Ishikawa (cell line): ENCODE measurements at regions not wholly inside any gene's neighbourhood (a gene's known extent, or its start where the extent isn't known, plus 50 kb on each side); places are given as distances from the start of the nearest gene placed in this dataset.

Experiments
- CEBPB ChIP-seq: IDR thresholded peaks from 2 replicates; pipeline ENCODE4 v1.6.1; 2012
- CREB1 ChIP-seq: IDR thresholded peaks from 2 replicates; pipeline ENCODE4 v1.6.1; 2012; ENCODE audit warnings: low read depth
- EGR1 ChIP-seq: IDR thresholded peaks from 2 replicates; pipeline ENCODE4 v1.6.1; 2012
- EP300 ChIP-seq: IDR thresholded peaks from 2 replicates; pipeline ENCODE4 v1.6.1; 2012; ENCODE audit warnings: borderline replicate concordance
- FOXM1 ChIP-seq: IDR thresholded peaks from 2 replicates; pipeline ENCODE4 v1.6.1; 2012; ENCODE audit warnings: low read depth, borderline replicate concordance
- NFIC ChIP-seq: IDR thresholded peaks from 2 replicates; pipeline ENCODE4 v1.6.1; 2012
- RAD21 ChIP-seq: IDR thresholded peaks from 2 replicates; pipeline ENCODE4 v1.6.1; 2012; ENCODE audit warnings: low read depth
- TAF1 ChIP-seq: IDR thresholded peaks from 2 replicates; pipeline ENCODE4 v1.6.1; 2012; ENCODE audit warnings: low read depth, mild to moderate bottlenecking
- TCF12 ChIP-seq: IDR thresholded peaks from 2 replicates; pipeline ENCODE4 v1.6.1; 2012; ENCODE audit warnings: low read depth
- TEAD4 ChIP-seq: IDR thresholded peaks from 2 replicates; pipeline ENCODE4 v1.6.1; 2012
- YY1 ChIP-seq: IDR thresholded peaks from 2 replicates; pipeline ENCODE4 v1.6.1; 2012; ENCODE audit warnings: low read depth
- ZBTB7A ChIP-seq: IDR thresholded peaks from 2 replicates; pipeline ENCODE4 v1.6.1; 2012; ENCODE audit warnings: low read depth
- TF ChIP-seq, protein P1 (sequence below): IDR thresholded peaks from 2 replicates; pipeline ENCODE4 v1.6.1; 2012; ENCODE audit warnings: low read depth, mild to moderate bottlenecking
- TF ChIP-seq, protein P2 (sequence below): IDR thresholded peaks from 2 replicates; pipeline ENCODE4 v1.6.1; 2012
- TF ChIP-seq, protein P3 (sequence below): IDR thresholded peaks from 2 replicates; pipeline ENCODE4 v1.6.1; 2012

DNA sequence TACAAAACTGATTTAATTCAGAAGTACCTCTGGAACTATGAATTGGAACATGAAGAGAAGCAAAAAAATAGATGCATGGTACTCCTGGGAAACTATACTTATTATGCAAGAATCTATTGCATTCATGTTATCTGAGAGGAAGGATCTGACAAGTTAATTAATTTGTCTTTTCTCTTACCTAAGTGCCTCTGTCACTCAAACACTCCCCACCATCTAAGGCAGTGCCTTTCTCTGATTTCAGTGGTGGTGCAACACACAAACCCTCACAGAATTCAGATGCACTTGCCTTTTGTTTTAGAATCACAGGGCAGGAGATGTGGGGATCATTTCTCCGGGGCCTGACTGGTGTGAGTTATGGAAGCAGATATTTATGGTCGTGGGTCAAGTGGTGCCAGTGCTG is 52.5 kb upstream of the C9orf72 start:
- TF ChIP-seq, protein P1, sequence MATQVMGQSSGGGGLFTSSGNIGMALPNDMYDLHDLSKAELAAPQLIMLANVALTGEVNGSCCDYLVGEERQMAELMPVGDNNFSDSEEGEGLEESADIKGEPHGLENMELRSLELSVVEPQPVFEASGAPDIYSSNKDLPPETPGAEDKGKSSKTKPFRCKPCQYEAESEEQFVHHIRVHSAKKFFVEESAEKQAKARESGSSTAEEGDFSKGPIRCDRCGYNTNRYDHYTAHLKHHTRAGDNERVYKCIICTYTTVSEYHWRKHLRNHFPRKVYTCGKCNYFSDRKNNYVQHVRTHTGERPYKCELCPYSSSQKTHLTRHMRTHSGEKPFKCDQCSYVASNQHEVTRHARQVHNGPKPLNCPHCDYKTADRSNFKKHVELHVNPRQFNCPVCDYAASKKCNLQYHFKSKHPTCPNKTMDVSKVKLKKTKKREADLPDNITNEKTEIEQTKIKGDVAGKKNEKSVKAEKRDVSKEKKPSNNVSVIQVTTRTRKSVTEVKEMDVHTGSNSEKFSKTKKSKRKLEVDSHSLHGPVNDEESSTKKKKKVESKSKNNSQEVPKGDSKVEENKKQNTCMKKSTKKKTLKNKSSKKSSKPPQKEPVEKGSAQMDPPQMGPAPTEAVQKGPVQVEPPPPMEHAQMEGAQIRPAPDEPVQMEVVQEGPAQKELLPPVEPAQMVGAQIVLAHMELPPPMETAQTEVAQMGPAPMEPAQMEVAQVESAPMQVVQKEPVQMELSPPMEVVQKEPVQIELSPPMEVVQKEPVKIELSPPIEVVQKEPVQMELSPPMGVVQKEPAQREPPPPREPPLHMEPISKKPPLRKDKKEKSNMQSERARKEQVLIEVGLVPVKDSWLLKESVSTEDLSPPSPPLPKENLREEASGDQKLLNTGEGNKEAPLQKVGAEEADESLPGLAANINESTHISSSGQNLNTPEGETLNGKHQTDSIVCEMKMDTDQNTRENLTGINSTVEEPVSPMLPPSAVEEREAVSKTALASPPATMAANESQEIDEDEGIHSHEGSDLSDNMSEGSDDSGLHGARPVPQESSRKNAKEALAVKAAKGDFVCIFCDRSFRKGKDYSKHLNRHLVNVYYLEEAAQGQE = no peak
- no peak for TF ChIP-seq EP300
- TF ChIP-seq CREB1 = no peak

DNA sequence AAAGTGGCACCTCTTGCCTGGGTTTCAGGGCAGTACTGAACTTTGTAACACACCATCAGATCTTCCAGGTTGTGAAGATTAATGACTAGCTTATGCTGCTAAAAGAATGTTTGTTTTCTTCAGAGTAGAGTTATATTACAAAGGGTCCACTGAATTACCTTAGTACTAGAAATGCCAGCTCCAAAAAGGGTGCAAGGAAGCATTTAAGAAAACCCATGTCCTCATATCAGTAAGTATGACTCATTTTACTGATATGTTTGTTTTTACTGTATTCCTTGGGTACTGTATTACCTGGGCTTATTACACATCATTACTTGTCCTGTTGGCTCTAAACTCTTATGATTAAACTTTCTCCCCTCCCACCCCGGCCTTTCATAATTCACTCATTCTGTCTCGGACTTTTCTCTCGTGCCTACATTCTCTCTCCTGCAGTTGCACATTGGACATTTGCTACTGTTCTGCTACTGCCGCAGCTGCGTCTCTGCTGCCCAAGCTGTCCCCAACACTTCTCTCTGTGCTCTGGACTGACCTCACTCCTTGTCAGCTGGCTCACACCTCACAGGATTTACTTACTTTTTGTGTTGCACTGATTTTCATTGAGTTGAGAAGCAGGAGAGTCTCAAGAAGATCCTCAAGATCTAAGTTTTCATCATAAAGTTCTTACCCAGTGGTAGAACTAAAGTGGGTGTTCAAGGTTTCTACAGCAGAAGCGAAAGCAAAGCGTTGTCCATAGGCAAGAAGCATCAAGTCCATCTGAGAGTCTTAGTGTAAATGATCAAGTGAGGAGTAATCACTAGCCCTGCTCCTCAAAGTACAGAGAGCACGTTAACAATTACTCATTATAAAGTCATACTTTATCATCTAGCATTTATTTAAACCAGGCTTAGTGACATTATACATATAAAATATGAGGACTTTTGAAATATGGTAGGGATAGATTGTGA is 53.2 kb upstream of the C9orf72 start:
- TF ChIP-seq EP300 (no peak), TEAD4 (no peak), YY1 (no peak), CEBPB (no peak), ZBTB7A (no peak), NFIC (no peak)
- TF ChIP-seq, protein P2, sequence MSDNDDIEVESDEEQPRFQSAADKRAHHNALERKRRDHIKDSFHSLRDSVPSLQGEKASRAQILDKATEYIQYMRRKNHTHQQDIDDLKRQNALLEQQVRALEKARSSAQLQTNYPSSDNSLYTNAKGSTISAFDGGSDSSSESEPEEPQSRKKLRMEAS = no peak
- TF ChIP-seq, protein P3, sequence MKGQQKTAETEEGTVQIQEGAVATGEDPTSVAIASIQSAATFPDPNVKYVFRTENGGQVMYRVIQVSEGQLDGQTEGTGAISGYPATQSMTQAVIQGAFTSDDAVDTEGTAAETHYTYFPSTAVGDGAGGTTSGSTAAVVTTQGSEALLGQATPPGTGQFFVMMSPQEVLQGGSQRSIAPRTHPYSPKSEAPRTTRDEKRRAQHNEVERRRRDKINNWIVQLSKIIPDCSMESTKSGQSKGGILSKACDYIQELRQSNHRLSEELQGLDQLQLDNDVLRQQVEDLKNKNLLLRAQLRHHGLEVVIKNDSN = no peak

DNA sequence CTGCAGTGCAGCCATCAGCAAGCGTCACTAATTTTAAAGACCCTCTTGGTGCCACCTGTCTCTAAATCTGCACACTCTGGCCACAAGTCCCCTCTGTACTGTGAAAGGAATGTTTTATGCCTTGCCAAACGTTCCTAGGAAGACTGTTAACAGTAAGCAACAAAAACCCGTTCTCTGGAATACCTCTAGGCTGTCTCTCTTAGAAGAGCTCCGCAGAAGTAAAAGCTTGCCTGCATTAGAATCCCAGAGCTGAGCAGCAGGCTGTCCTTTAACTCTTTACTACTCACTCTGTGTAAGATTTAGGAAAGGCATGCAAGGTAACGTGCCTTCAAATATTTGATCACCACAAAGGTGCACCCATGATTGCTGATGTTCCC is 53.9 kb upstream of the C9orf72 start:
- TF ChIP-seq, protein P2 = no peak
- TF ChIP-seq RAD21 (no peak), CEBPB (no peak), TAF1 (no peak), FOXM1 (no peak), CREB1 (no peak), EP300 (no peak), NFIC (no peak), EGR1 (no peak), YY1 (no peak), ZBTB7A (no peak), TCF12 (no peak), TEAD4 (no peak)
- TF ChIP-seq, protein P1 = no peak
- TF ChIP-seq, protein P3 = no peak

DNA sequence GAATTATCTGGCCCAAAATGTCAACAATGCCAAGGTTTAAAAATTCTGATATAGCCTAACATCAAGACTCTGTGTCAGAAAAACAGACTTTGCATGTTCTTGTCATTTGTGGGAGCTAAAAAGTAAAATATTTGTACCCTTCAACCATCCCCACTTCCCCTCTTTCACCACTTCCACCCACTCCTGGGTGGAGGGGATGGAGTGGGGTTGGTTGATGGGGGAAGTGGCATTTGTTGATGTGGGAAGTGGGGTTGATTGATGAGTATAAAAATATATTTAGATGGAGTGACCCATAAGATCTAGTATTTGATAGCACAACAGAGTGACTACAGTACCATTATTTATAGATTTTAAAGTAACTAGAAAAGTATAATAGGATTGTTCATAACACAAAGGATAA is 55.0 kb upstream of the C9orf72 start:
- no peak for TF ChIP-seq YY1
- TF ChIP-seq NFIC = no peak
- no peak for TF ChIP-seq TCF12
- TF ChIP-seq, protein P2 = no peak
- TF ChIP-seq RAD21 = no peak
- TF ChIP-seq TEAD4 = no peak
- no peak for TF ChIP-seq ZBTB7A
- TF ChIP-seq, protein P3 = no peak

DNA sequence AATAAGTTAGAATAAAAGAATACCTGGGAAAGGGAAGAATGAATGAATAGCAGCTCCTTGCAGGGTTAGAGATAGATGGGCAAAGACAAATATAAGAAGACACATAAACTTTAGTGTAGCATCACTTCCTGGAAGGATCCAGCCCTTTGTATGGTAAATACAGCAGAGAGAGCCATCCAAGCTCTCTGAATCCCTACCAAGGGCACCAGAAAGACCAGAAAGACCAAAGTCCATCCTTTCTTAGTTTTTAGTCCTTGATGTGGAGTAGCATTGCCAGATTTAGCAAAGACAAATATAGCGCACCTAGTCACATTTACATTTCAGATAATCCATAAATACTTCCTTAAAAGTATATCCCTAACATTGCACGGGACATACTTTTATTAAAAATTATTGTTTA is 56.1 kb upstream of the C9orf72 start:
- no peak for TF ChIP-seq TAF1
- TF ChIP-seq, protein P3 = no peak
- TF ChIP-seq NFIC = no peak
- TF ChIP-seq, protein P2 = no peak
- TF ChIP-seq YY1 = no peak
- TF ChIP-seq CREB1 = no peak
- TF ChIP-seq ZBTB7A = no peak
- no peak for TF ChIP-seq CEBPB
- no peak for TF ChIP-seq EP300
